K562 (cell line): ENCODE measurements at regions not wholly inside any gene's neighbourhood (a gene's known extent, or its start where the extent isn't known, plus 50 kb on each side); places are given as distances from the start of the nearest gene placed in this dataset.

ENCODE experiments used
- ATAC-seq: fragments of 200-7000 bp; cut with Tn5 transposase; 3 replicates; pipeline ENCODE4 v1.9.1; 2020; ENCODE audit warnings: moderate library complexity
- BruUV-seq: library from RNA; stranded (reverse); fragments of 400-500 nt; replicated peaks from 2 replicates; lab custom pipeline; 2021; lab: Mats Ljungman, UMichigan
- CTCF ChIA-PET: fragments of 300-600 bp; formaldehyde crosslinking; extraction: SDS; loops from one replicate; lab custom pipeline; 2021; ENCODE audit warnings: low intra/inter-chr PET ratio; lab: Yijun Ruan, JAX
- POLR2A ChIA-PET: fragments of 300-600, 350-650 bp; sonication (Branson Sonifier 250); formaldehyde crosslinking; extraction: SDS; loops from one replicate; lab custom pipeline; 2021; ENCODE audit warnings: antibody characterized with exemption, inconsistent platforms; lab: Yijun Ruan, JAX
- DNase-seq, 4 experiments: peaks; one replicate each; pipeline versions ENCODE4 v3.0.0 to v3.0.0-alpha.2; 2011 to 2018; ENCODE audit warnings: low spot score in 3 of 4, mixed read lengths in 3 of 4; ENCODE audit errors: extremely low read depth in 1 of 4
- FAIRE-seq: peaks from 2 replicates; lab custom pipeline; 2011; peaks lifted over from hg19 to GRCh38; lab: Jason Lieb, UNC
- H2AFZ ChIP-seq: 2 replicates; pipeline ENCODE4 v1.6.0; 2011; ENCODE audit warnings: low read depth, low read length, control low read depth, inconsistent platforms
- H3K27ac ChIP-seq: fragments of 200-600 bp; 3 replicates; pipeline ENCODE4 v1.8.0; 2011; ENCODE audit warnings: low read depth, mild to moderate bottlenecking, control low read depth, inconsistent platforms, low read length, moderate library complexity, mixed read lengths; ENCODE audit errors: extremely low read depth
- H3K27me3 ChIP-seq, 2 experiments: fragments of 300-600 bp in 1 of 2; 2 replicates in 1 of 2; 3 replicates in 1 of 2; pipeline versions ENCODE4 v1.6.0 to v1.8.0; 2011; ENCODE audit warnings: inconsistent platforms in 2 of 2, low read length in 2 of 2, mild to moderate bottlenecking in 1 of 2, mixed read lengths in 1 of 2, moderate library complexity in 1 of 2; ENCODE audit not compliant: control insufficient read depth in 2 of 2, insufficient read depth in 2 of 2
- H3K36me3 ChIP-seq: fragments of 300-600 bp; 3 replicates; pipeline ENCODE4 v1.8.0; 2011; ENCODE audit warnings: mild to moderate bottlenecking, low read length, inconsistent platforms; ENCODE audit not compliant: control insufficient read depth, insufficient read depth
- H3K4me1 ChIP-seq, 2 experiments: fragments of 200-600 bp in 1 of 2; replicated peaks in 1 of 2; 2 replicates in 1 of 2; 3 replicates in 1 of 2; pipeline versions ENCODE4 v1.5.1 to v1.8.0; 2011; ENCODE audit warnings: inconsistent platforms in 2 of 2, low read length in 2 of 2, mild to moderate bottlenecking in 1 of 2, mixed read lengths in 1 of 2, moderate library complexity in 1 of 2; ENCODE audit not compliant: control insufficient read depth in 2 of 2, insufficient read depth in 2 of 2
- H3K4me2 ChIP-seq: 2 replicates; pipeline ENCODE4 v1.6.1; 2011; ENCODE audit warnings: low read length, control low read depth, inconsistent platforms, mixed read lengths; ENCODE audit not compliant: insufficient read depth
- H3K4me3 ChIP-seq: fragments of 200-600 bp; sonication (generic), shearing (Covaris generic); 2 replicates; pipeline ENCODE4 v1.5.1; 2016; ENCODE audit warnings: control low read depth, inconsistent platforms
- H3K79me2 ChIP-seq: fragments of 200-600 bp; 3 replicates; pipeline ENCODE4 v1.8.0; 2011; ENCODE audit warnings: low read length, inconsistent platforms; ENCODE audit not compliant: control insufficient read depth, insufficient read depth
- H3K9ac ChIP-seq, 2 experiments: 2 replicates each; pipeline versions ENCODE4 v1.6.0 to v1.6.1; 2011; ENCODE audit warnings: low read depth in 2 of 2, low read length in 2 of 2, control low read depth in 1 of 2, inconsistent platforms in 1 of 2, mild to moderate bottlenecking in 1 of 2, mixed read lengths in 1 of 2; ENCODE audit not compliant: insufficient read depth in 1 of 2
- H3K9me1 ChIP-seq: one replicate; pipeline ENCODE4 v1.6.0; 2011; ENCODE audit warnings: inconsistent platforms, mild to moderate bottlenecking, low read length, moderate library complexity; ENCODE audit not compliant: control insufficient read depth, insufficient read depth
- H3K9me3 ChIP-seq: replicated peaks from 2 replicates; pipeline ENCODE4 v1.5.1; 2011; ENCODE audit warnings: low read depth, low read length, inconsistent platforms; ENCODE audit not compliant: control insufficient read depth, insufficient read depth
- H4K20me1 ChIP-seq: replicated peaks from 2 replicates; pipeline ENCODE4 v1.6.1; 2011; ENCODE audit warnings: low read length, inconsistent platforms, mixed read lengths; ENCODE audit not compliant: control insufficient read depth, insufficient read depth
- ARID2 ChIP-seq: fragments of 450-650 bp; IDR thresholded peaks from 2 replicates; pipeline ENCODE4 v1.6.1; 2017; ENCODE audit warnings: antibody characterized with exemption, mild to moderate bottlenecking
- ARNT ChIP-seq, 2 experiments: fragments of 450-650 bp; IDR thresholded peaks; 2 replicates each; pipeline ENCODE4 v1.6.1; 2016; ENCODE audit warnings: mild to moderate bottlenecking in 1 of 2
- BHLHE40 ChIP-seq: IDR thresholded peaks from 2 replicates; pipeline ENCODE4 v1.6.1; 2011; ENCODE audit warnings: low read length, improper control_type of control experiment
- CC2D1A ChIP-seq: fragments of 450-650 bp; IDR thresholded peaks from 2 replicates; pipeline ENCODE4 v1.6.1; 2017; ENCODE audit warnings: mild to moderate bottlenecking
- CHAMP1 ChIP-seq: fragments of 450-650 bp; IDR thresholded peaks from 2 replicates; pipeline ENCODE4 v1.6.1; 2016; ENCODE audit warnings: mild to moderate bottlenecking
- FOSL1 ChIP-seq: fragments of 200-800 bp; sonication (Bioruptor generic); conservative IDR thresholded peaks from 2 replicates; pipeline ENCODE4 v1.6.1; 2016; ENCODE audit warnings: missing genetic modification characterization, missing compliant biosample characterization
- KHSRP ChIP-seq: fragments of 450-650 bp; IDR thresholded peaks from 2 replicates; pipeline ENCODE4 v1.6.1; 2017
- MBD2 ChIP-seq: sonication (generic); IDR thresholded peaks from 2 replicates; pipeline ENCODE4 v1.6.1; 2016; ENCODE audit warnings: low read depth, borderline replicate concordance
- NR2F6 ChIP-seq: fragments of 450-650 bp; formaldehyde crosslinking; IDR thresholded peaks from 2 replicates; pipeline ENCODE4 v1.4.0; 2020; ENCODE audit warnings: mild to moderate bottlenecking
- PHF8 ChIP-seq: fragments of 200-600 bp; sonication (generic); IDR thresholded peaks from 2 replicates; pipeline ENCODE4 v1.6.1; 2012; ENCODE audit warnings: mixed run types, mild to moderate bottlenecking, inconsistent platforms, low read length, moderate library complexity, borderline replicate concordance
- POLR3G ChIP-seq: IDR thresholded peaks from 2 replicates; pipeline ENCODE4 v1.6.1; 2011; ENCODE audit not compliant: insufficient read length, insufficient replicate concordance; ENCODE audit errors: extremely low read depth
- PURB ChIP-seq: sonication (generic); formaldehyde crosslinking; IDR thresholded peaks from 2 replicates; pipeline ENCODE4 v1.9.0; 2021; ENCODE audit warnings: low read depth, mild to moderate bottlenecking, missing genetic modification reagents
- RBM25 ChIP-seq: fragments of 200-400 bp; formaldehyde crosslinking; IDR thresholded peaks from 2 replicates; pipeline ENCODE4 v1.6.1; 2018; ENCODE audit warnings: low read length, low read depth, moderate library complexity; ENCODE audit not compliant: severe bottlenecking
- TARDBP ChIP-seq: fragments of 450-650 bp; IDR thresholded peaks from 2 replicates; pipeline ENCODE4 v1.6.1; 2016
- VEZF1 ChIP-seq: fragments of 200-800 bp; sonication (Bioruptor generic); IDR thresholded peaks from 2 replicates; pipeline ENCODE4 v1.6.1; 2017; ENCODE audit warnings: missing genetic modification characterization, missing compliant biosample characterization
- ZBTB26 ChIP-seq: fragments of 450-650 bp; formaldehyde crosslinking; IDR thresholded peaks from 2 replicates; pipeline ENCODE4 v1.4.0; 2022; ENCODE audit warnings: missing genetic modification characterization
- ZBTB7A ChIP-seq: IDR thresholded peaks from 2 replicates; pipeline ENCODE4 v1.6.1; 2011; ENCODE audit warnings: low read depth, mild to moderate bottlenecking, low read length, moderate library complexity, borderline replicate concordance; ENCODE audit not compliant: control insufficient read depth
- ZNF239 ChIP-seq: fragments of 250-450 bp; sonication (Bioruptor Pico); IDR thresholded peaks from 2 replicates; pipeline ENCODE4 v1.4.0; 2020; ENCODE audit warnings: mild to moderate bottlenecking
- WGBS: fragments of 100-300 bp; shearing (Covaris generic); methylation state at CpG from one replicate; pipeline ENCODE4 v1.1.6; 2016; ENCODE audit warnings: low coverage, mixed read lengths; ENCODE audit not compliant: insufficient coverage; ENCODE audit errors: missing lambda C conversion rate; 5-methylcytosine and 5-hydroxymethylcytosine counted together
- in situ Hi-C: fragments of 300-500 bp; cut with MboI; formaldehyde crosslinking; loops from 4 replicates; pipeline ENCODE4 v1.15.0; 2018; ENCODE audit warnings: inconsistent platforms, mixed read lengths
- intact Hi-C: fragments of 100-400 bp; cut with micrococcal nuclease; formaldehyde crosslinking; loops from 2 replicates; pipeline ENCODE4 v1.14.2; 2022

- TF ChIP-seq ZBTB26 (no peak), ZBTB7A (no peak)
Measured at GRCh38 chr7:79806161-79806734, 328.4 kb upstream of the GNAI1 start (continued).

DNA sequence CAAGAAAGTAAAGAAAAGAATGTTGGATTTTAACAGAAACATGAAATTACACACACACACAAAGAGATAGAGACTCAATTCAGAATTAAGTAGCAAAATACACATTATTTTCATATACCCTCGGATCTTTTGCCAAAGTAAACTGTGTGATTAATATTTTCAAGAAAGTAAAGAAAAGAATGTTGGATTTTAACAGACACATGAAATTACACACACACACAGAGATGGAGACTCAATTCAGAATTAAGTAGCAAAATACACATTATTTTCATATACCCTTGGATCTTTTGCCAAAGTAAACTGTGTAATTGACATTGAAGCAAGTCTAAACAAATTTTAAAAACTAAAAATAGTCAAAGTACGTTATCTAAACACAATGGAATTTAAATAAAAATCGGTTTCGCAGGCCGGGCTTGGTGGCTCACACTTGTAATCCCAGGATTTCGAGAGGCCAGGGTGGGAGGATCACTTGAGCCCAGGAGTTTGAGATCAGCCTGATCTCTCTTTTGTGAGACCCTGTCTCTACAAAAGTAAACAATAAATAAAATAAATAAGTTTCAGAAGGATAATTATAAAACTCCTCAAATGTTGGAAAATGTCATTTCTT is 337.3 kb upstream of the MAGI2 start:
- DNase-seq: no peak
- FAIRE-seq: no peak
- ChIA-PET POLR2A (no interaction called here), CTCF (no interaction called here)
- Histone ChIP-seq H3K27ac (no peak overlapping the region), H3K9ac (no peak overlapping the region), H2AFZ (no peak overlapping the region), H3K79me2 (no peaks in the 10 kb centered on the region), H3K4me2 (no peak overlapping the region), H3K4me1 (no peaks in the 10 kb centered on the region), H3K27me3 (no peaks in the 10 kb centered on the region), H4K20me1 (no peaks in the 10 kb centered on the region), H3K9me1 (no peaks in the 10 kb centered on the region), H3K9me3 (no peaks in the 10 kb centered on the region), H3K4me3 (no peak overlapping the region), H3K36me3 (no peaks in the 10 kb centered on the region)
- BruUV-seq: no TSS peak
- WGBS: 0% methylated on average over 6 of the region's 6 CpGs
- in situ Hi-C loops: no loop called here
- ATAC-seq: no peak
- intact Hi-C loops: no loop called here
- TF ChIP-seq ARID2 (no peak), FOSL1 (tag) (no peak), VEZF1 (no peak), NR2F6 (CRISPR knock-in tag) (no peak), CHAMP1 (no peak), PHF8 (no peak), KHSRP (no peak), BHLHE40 (no peak), ARNT (IDR thresholded peaks at IDR 0.05) (no peak), MBD2 (no peak), POLR3G (no peak), ZNF239 (CRISPR knock-in tag) (no peak), CC2D1A (no peak), RBM25 (no peak), PURB (CRISPR knock-in tag) (no peak), TARDBP (no peak)
